Erythroblast (primary cell): ENCODE measurements at regions not wholly inside any gene's neighbourhood (a gene's known extent, or its start where the extent isn't known, plus 50 kb on each side); places are given as distances from the start of the nearest gene placed in this dataset.

Experiments used
- GATA1 ChIP-seq: IDR thresholded peaks from 2 replicates; pipeline ENCODE4 v1.6.1; 2011; ENCODE audit warnings: low read depth, mild to moderate bottlenecking, control low read depth, low read length, moderate library complexity
- POLR2A ChIP-seq: IDR thresholded peaks from 2 replicates; pipeline ENCODE4 v1.6.1; 2011; ENCODE audit warnings: mild to moderate bottlenecking, low read length

- TF ChIP-seq POLR2A (no peak), GATA1 (no peak)
These were observed 150.9 kb downstream of the METTL4 start for GRCh38 chr18:2420367-2420766.
